Heart right ventricle (tissue), 16 donors: ENCODE measurements at regions not wholly inside any gene's neighbourhood (a gene's known extent, or its start where the extent isn't known, plus 50 kb on each side); places are given as distances from the start of the nearest gene placed in this dataset.
"Not testable (repeated sequence)": the region's sequence is repeated elsewhere in the genome, so short reads cannot be mapped to it uniquely, and the experiment has no call there.

Source experiments
- ATAC-seq, 8 donors: fragments of 200-7000 bp; cut with Tn5 transposase; one replicate each; pipeline ENCODE4 v1.9.1; 2020; ENCODE audit warnings: mild to moderate bottlenecking in 8 of 8, moderate library complexity in 8 of 8, moderate number of reproducible peaks in 1 of 8
- DNase-seq, 2 donors: peaks; one replicate each; pipeline ENCODE4 v3.0.0-alpha.2; 2020
- H3K27ac ChIP-seq, 10 donors: fragments of 200-600 bp; sonication (generic) in 2 of 10; one replicate each; pipeline versions ENCODE4 v1.5.0 to v1.8.0; 2020 to 2022; ENCODE audit warnings: mild to moderate bottlenecking in 3 of 10
- H3K27me3 ChIP-seq, 7 donors: fragments of 200-600 bp; one replicate each; pipeline ENCODE4 v1.8.0; 2021 to 2022; ENCODE audit warnings: mild to moderate bottlenecking in 2 of 7
- H3K36me3 ChIP-seq, 9 donors: fragments of 200-600 bp; sonication (generic) in 1 of 9; one replicate each; pipeline versions ENCODE4 v1.5.0 to v1.8.0; 2020 to 2022; ENCODE audit warnings: mild to moderate bottlenecking in 2 of 9
- H3K4me1 ChIP-seq, 9 donors: fragments of 200-600 bp; sonication (generic) in 1 of 9; one replicate each; pipeline versions ENCODE4 v1.5.0 to v1.8.0; 2020 to 2022; ENCODE audit warnings: mild to moderate bottlenecking in 4 of 9
- H3K4me3 ChIP-seq, 10 donors: fragments of 200-600 bp; sonication (generic) in 2 of 10; one replicate each; pipeline versions ENCODE4 v1.5.0 to v1.8.0; 2020 to 2022; ENCODE audit warnings: mild to moderate bottlenecking in 7 of 10, moderate library complexity in 2 of 10
- H3K9me3 ChIP-seq, 11 donors: fragments of 200-600 bp in 10 of 11; sonication (generic) in 2 of 11; one replicate each; pipeline versions ENCODE4 v1.5.0 to v1.8.0; 2013 to 2022; ENCODE audit warnings: mild to moderate bottlenecking in 2 of 11, control low read depth in 1 of 11, moderate library complexity in 1 of 11
- CTCF ChIP-seq, 9 donors: fragments of 200-600 bp; sonication (generic) in 2 of 9; IDR thresholded peaks; one replicate each; pipeline versions ENCODE4 v1.5.0 to v1.8.0; 2021 to 2022; ENCODE audit warnings: antibody characterized with exemption in 9 of 9, mild to moderate bottlenecking in 5 of 9, moderate library complexity in 1 of 9
- WGBS, 2 donors: extraction: QIAGEN DNeasy Blood & Tissue Kit; methylation state at CpG; one replicate each; pipeline ENCODE4 v1.1.7; 2013; ENCODE audit warnings: inconsistent platforms in 1 of 2; 5-methylcytosine and 5-hydroxymethylcytosine counted together
- intact Hi-C, 10 donors: fragments of 100-400 bp; cut with DNase I; formaldehyde crosslinking; loops; one replicate each; pipeline versions ENCODE4 v1.11.1 to v1.14.2; 2022
- donor health status: Arrhythmogenic right ventricular cardiomyopathy.
- donor health status: ischemic (EF 13 %, LVEDD 7.1; RV severe dilation, severe dysfunction).
- donor health status: healthy with polysubstance abuse.
- donor health status: DM: no; HTN: yes; CAD: no.
- donor health status: DM: no; HTN: no; CAD: no.
- donor health status: ischemic (EF 25% LVEDD 6.9; RV normal size, moderate dysfunction).
- donor health status: ischemic (EF 25% LVEDD 5.7; RV mildly dilated, moderate dysfunction).
- donor health status: healthy.
- donor health status: DM: yes; HTN: yes; CAD: no.
- donor health status: Ischemic cardiomyopathy.
- donor health status: ischemic (EF 35%, LVEDD 5.7; RV mildly dilated, moderate dysfunction).
- donor health status: nonischemic (EF 11% LVEDD 7.7; RV severe dilation, severe dysfunction).
- donor health status: DM: yes; HTN: yes; CAD: no.
- donor health status: PGD.
- donor health status: ischemic (EF 29% LVEDD 5.4; RV normal size, mild dysfunction).
- donor health status: nonischemic (EF 23%, LVEDD 6.1; RV moderate dilation, normal function).

DNA sequence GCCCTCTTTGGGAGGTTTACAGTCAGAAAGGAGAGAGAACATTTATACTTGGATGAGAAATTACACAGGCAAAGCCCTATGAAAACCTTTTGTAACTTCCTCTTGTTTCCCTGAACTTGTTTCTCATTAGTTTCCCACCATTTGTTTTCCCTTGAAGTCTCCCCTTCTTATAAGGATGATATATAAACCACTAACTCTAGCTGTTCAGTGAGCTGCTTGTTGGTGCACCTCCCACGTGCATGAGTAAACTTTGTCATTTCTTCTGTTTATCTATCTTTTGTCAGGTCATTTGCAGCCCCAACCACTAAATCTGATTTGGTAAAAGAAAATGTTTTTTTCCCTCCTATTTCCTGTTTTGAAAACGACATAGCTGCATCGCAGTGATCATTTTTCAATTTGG lies 919.9 kb downstream of the SLITRK1 start:
- no peak for TF ChIP-seq CTCF (IDR thresholded peaks at IDR 0.05)
- H3K27ac ChIP-seq, result no peak overlapping the region
- intact Hi-C loops, result no loop called here
- no peaks in the 10 kb centered on the region for H3K36me3 ChIP-seq
- peaks cover 0 to 7% (median 0%) of the 10 kb centered on the region in 11 donors for H3K9me3 ChIP-seq
- DNase-seq (no peak), ATAC-seq (no peak)
- H3K4me3 ChIP-seq, result no peak overlapping the region
- no peaks in the 10 kb centered on the region for H3K4me1 ChIP-seq
- no peaks in the 10 kb centered on the region for H3K27me3 ChIP-seq
- WGBS, 2 donors, result 41 to 66% methylated on average over 3 of the region's 3 CpGs

DNA sequence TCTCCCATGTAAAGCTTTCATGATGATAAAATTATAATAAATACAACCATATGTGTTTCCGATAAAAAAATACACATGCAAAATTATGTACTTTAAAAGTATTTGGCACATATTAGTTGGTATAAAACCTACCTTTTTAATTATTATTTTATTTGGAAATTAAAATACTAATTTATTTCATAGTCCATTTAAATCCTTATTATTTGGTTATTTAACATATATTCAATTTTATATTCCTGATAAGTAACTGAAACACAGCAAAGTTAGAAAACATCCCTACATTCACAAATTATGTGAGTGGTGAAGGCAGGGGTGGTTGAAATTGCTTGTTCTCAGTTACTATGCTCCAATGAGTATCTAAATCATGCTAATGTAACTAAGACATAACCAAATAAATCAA lies 920.5 kb downstream of the SLITRK1 start:
- ATAC-seq, result no peak
- intact Hi-C loops, result no loop called here
- H3K27ac ChIP-seq, result no peak overlapping the region
- no peak overlapping the region for H3K4me3 ChIP-seq
- H3K4me1 ChIP-seq, result no peaks in the 10 kb centered on the region
- H3K36me3 ChIP-seq, result no peaks in the 10 kb centered on the region
- no peak for TF ChIP-seq CTCF (IDR thresholded peaks at IDR 0.05)
- H3K9me3 ChIP-seq, result peaks cover 0 to 12% (median 0%) of the 10 kb centered on the region in 11 donors
- 93 to 96% methylated on average over 1 of the region's 1 CpG for WGBS, 2 donors
- no peak for DNase-seq
- no peaks in the 10 kb centered on the region for H3K27me3 ChIP-seq

DNA sequence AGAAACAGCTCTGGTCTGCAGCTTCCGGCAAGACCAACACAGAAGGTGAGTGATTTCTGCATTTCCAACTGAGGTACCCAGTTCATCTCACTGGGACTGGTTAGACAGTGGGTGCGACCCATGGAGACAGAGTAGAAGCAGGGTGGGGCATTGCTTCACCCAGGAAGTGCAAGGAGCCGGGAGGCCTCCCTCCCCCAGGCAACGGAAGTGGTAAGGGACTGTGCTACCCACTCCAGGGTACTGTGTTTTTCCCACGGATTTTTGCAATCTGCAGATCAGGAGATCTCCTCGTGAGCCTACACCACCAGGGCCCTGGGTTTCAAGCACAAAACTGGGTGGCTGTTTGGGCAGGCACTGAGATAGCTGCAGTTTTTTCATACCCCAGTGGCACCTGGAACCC lies 929.9 kb downstream of the SLITRK1 start:
- WGBS, 2 donors, result 79 to 81% methylated on average over 6 of the region's 6 CpGs

DNA sequence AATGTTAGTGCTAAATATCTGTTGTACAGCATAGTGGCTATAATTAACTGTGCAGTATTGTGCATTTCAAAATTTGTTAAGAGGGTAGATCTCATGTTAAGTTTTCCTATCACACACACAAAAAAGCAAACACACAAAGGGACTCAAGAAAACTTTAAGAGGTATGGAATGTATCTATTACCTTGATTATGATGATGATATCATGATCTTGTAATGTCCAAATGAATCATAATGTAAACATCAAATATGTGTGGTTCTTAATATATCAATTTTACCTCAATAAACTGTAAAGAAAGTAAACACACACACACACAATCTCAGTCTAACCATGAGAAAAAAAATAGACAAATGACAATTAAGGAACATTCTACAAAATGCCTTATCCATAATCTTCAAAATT lies 934.6 kb downstream of the SLITRK1 start:
- TF ChIP-seq CTCF (IDR thresholded peaks at IDR 0.05), result no peak
- Histone ChIP-seq H3K9me3 (peaks cover 0 to 3% (median 0%) of the 10 kb centered on the region in 11 donors), H3K27ac (no peak overlapping the region), H3K27me3 (no peaks in the 10 kb centered on the region), H3K4me1 (no peaks in the 10 kb centered on the region), H3K4me3 (no peak overlapping the region), H3K36me3 (no peaks in the 10 kb centered on the region)
- intact Hi-C loops, result no loop called here
- ATAC-seq (no peak), DNase-seq (no peak)

More for the DNA sequence above, 929.9 kb downstream of the SLITRK1 start:
- H3K9me3 ChIP-seq, result peaks cover 0 to 11% (median 0%) of the 10 kb centered on the region in 11 donors
- H3K36me3 ChIP-seq, DNase-seq, H3K27me3 ChIP-seq, H3K4me1 ChIP-seq, ATAC-seq, H3K4me3 ChIP-seq, H3K27ac ChIP-seq: not testable (repeated sequence)
- intact Hi-C loops, result loop anchor here in 1 of 10 donors (5.0 kb wide), 1 partner anchor 540 kb away; no protein-coding TSS in a partner anchor

DNA sequence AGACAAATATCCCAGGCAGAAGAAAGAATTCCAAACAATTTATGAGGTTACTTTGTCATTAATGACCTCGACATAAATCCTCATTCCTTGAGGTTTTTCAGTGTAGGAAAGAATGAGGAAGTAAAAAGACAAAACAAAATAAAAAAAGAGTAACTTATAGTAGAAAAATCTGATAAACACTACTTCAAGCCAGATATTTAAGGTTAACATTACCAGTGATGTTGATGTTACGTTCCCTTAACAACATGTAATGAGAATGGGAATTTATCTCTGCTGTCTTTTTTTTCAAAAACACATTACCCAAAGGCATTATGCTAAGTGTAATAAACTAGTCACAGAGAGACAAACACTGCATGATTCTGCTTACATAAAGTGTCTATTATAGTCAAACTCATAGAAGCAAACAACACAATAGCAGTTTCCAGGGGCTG lies 935.1 kb downstream of the SLITRK1 start:
- WGBS, 2 donors, result 69 to 77% methylated on average over 2 of the region's 2 CpGs
- DNase-seq, result no peak
- no peaks in the 10 kb centered on the region for H3K36me3 ChIP-seq
- H3K4me3 ChIP-seq, result no peak overlapping the region
- ATAC-seq, result no peak
- H3K9me3 ChIP-seq, result peaks cover 0 to 3% (median 0%) of the 10 kb centered on the region in 11 donors
- no peak overlapping the region for H3K27ac ChIP-seq
- H3K4me1 ChIP-seq, result no peaks in the 10 kb centered on the region
- no peaks in the 10 kb centered on the region for H3K27me3 ChIP-seq
- TF ChIP-seq CTCF (IDR thresholded peaks at IDR 0.05), result no peak
- intact Hi-C loops, result no loop called here
